ENCODE measurements at regions not wholly inside any gene's neighbourhood (a gene's known extent, or its start where the extent isn't known, plus 50 kb on each side); places are given as distances from the start of the nearest gene placed in this dataset.

GRCh38 chr4:117654079-117654478, 380.2 kb upstream of the NDST3 start:
- no peak for TF ChIP-seq ZFX (IDR thresholded peaks at IDR 0.05)
- no peaks in the 10 kb centered on the region for H3K9me3 ChIP-seq (ENCODE audit: control insufficient read depth in 1 of 2, insufficient read depth in 1 of 2, low read depth in 1 of 2, low read length in 2 of 2)
- DNase-seq (ENCODE audit: low read depth, low spot score) = no peak
- no peaks in the 10 kb centered on the region for H3K79me2 ChIP-seq (ENCODE audit: insufficient read depth, low read length)
- no peaks in the 10 kb centered on the region for H4K20me1 ChIP-seq (ENCODE audit: insufficient read depth)
- POLR2A ChIA-PET = no interaction called here
- no TSS peak for BruUV-seq (replicated peaks)
- no peak overlapping the region for H3K4me3 ChIP-seq (replicated peaks in 1 of 2; ENCODE audit: low read depth in 1 of 2, low read length in 2 of 2)
- H3K4me2 ChIP-seq (ENCODE audit: low read length) = no peak overlapping the region
- no peaks in the 10 kb centered on the region for H3K36me3 ChIP-seq (ENCODE audit: control insufficient read depth in 1 of 2, insufficient read depth in 2 of 2, low read length in 2 of 2)
- RAD21 ChIA-PET (ENCODE audit: low non-redundant PET in 1 of 2, low total read pairs in 2 of 2, uncharacterized antibody in 2 of 2, unreplicated experiment in 2 of 2) = no interaction called here
- no peak overlapping the region for H2AFZ ChIP-seq (ENCODE audit: low read depth, low read length, poor library complexity, severe bottlenecking)
- ATAC-seq = no peak
- no peaks in the 10 kb centered on the region for H3K27me3 ChIP-seq (ENCODE audit: insufficient read depth, low read length)
- H3K4me1 ChIP-seq (ENCODE audit: control insufficient read depth in 1 of 2, insufficient read depth in 2 of 2, low read length in 2 of 2) = no peaks in the 10 kb centered on the region
- H3K27ac ChIP-seq (ENCODE audit: low read depth, low read length) = no peak overlapping the region
- CTCF ChIA-PET = no interaction called here
- intact Hi-C loops (cut with micrococcal nuclease) = no loop called here
- H3K9me2 ChIP-seq (ENCODE audit: insufficient read depth) = no peaks in the 10 kb centered on the region
- no peak overlapping the region for H3K9ac ChIP-seq (ENCODE audit: low read length)

GRCh38 chr4:117660668-117661067, 373.6 kb upstream of the NDST3 start:
- peak; percentile 52; the same call in 1 of the 2 replicates for TF ChIP-seq CEBPB (IDR thresholded peaks at IDR 0.05; ENCODE audit: low read depth)
- TF ChIP-seq SP1 (IDR thresholded peaks at IDR 0.05; ENCODE audit: low read depth) = no peak
- H3K4me1 ChIP-seq (ENCODE audit: control insufficient read depth in 1 of 2, insufficient read depth in 2 of 2, low read length in 2 of 2) = no peaks in the 10 kb centered on the region
- no peaks in the 10 kb centered on the region for H3K36me3 ChIP-seq (ENCODE audit: control insufficient read depth in 1 of 2, insufficient read depth in 2 of 2, low read length in 2 of 2)
- no peak for DNase-seq (ENCODE audit: low read depth, low spot score)
- H3K9ac ChIP-seq (ENCODE audit: low read length) = no peak overlapping the region
- H3K9me3 ChIP-seq (ENCODE audit: control insufficient read depth in 1 of 2, insufficient read depth in 1 of 2, low read depth in 1 of 2, low read length in 2 of 2) = no peaks in the 10 kb centered on the region
- ChIA-PET RAD21 (ENCODE audit: low non-redundant PET in 1 of 2, low total read pairs in 2 of 2, uncharacterized antibody in 2 of 2, unreplicated experiment in 2 of 2) (no interaction called here), POLR2A (no interaction called here), CTCF (no interaction called here)
- no peaks in the 10 kb centered on the region for H3K79me2 ChIP-seq (ENCODE audit: insufficient read depth, low read length)
- ATAC-seq = no peak
- no peaks in the 10 kb centered on the region for H3K27me3 ChIP-seq (ENCODE audit: insufficient read depth, low read length)
- no peak overlapping the region for H3K4me2 ChIP-seq (ENCODE audit: low read length)
- H3K4me3 ChIP-seq (replicated peaks in 1 of 2; ENCODE audit: low read depth in 1 of 2, low read length in 2 of 2) = no peak overlapping the region
- no peak overlapping the region for H3K27ac ChIP-seq (ENCODE audit: low read depth, low read length)
- BruUV-seq (replicated peaks) = no TSS peak
- no peak overlapping the region for H2AFZ ChIP-seq (ENCODE audit: low read depth, low read length, poor library complexity, severe bottlenecking)
- H4K20me1 ChIP-seq (ENCODE audit: insufficient read depth) = no peaks in the 10 kb centered on the region
- intact Hi-C loops (cut with micrococcal nuclease) = no loop called here
- H3K9me2 ChIP-seq (ENCODE audit: insufficient read depth) = no peaks in the 10 kb centered on the region

Data from HCT116 (cell line).